HG03520 (cell line): ENCODE measurements at regions not wholly inside any gene's neighbourhood (a gene's known extent, or its start where the extent isn't known, plus 50 kb on each side); places are given as distances from the start of the nearest gene placed in this dataset.

Experiments used
- ATAC-seq: cut with Tn5 transposase; IDR thresholded peaks from one replicate; pipeline ENCODE4 v1.9.1; 2021; ENCODE audit warnings: mild to moderate bottlenecking, moderate library complexity; ENCODE audit not compliant: unreplicated experiment

GRCh38 chr10:78568620-78569019 is 500.1 kb upstream of the ZMIZ1 start:
- no peak for ATAC-seq

- no peak for ATAC-seq
These were observed 498.0 kb upstream of the ZMIZ1 start for GRCh38 chr10:78570633-78571235.

GRCh38 chr10:78571286-78571685 is 497.5 kb upstream of the ZMIZ1 start:
- ATAC-seq = no peak

- ATAC-seq = no peak
These were observed 496.9 kb upstream of the ZMIZ1 start for GRCh38 chr10:78571891-78572290.

- no peak for ATAC-seq
These were observed 496.2 kb upstream of the ZMIZ1 start for GRCh38 chr10:78572565-78572964.

GRCh38 chr10:78574547-78574946 is 494.2 kb upstream of the ZMIZ1 start:
- no peak for ATAC-seq

- ATAC-seq = no peak
These were observed 493.4 kb upstream of the ZMIZ1 start for GRCh38 chr10:78575400-78575799.

GRCh38 chr10:78576276-78576675 is 492.5 kb upstream of the ZMIZ1 start:
- ATAC-seq = no peak

- ATAC-seq = no peak
These were observed 491.1 kb upstream of the ZMIZ1 start for GRCh38 chr10:78577712-78578111.

- no peak for ATAC-seq
These were observed 489.8 kb upstream of the ZMIZ1 start for GRCh38 chr10:78578929-78579328.

- ATAC-seq = no peak
These were observed 489.2 kb upstream of the ZMIZ1 start for GRCh38 chr10:78579576-78579975.

GRCh38 chr10:78579995-78580394 is 488.8 kb upstream of the ZMIZ1 start:
- no peak for ATAC-seq

- no peak for ATAC-seq
These were observed 487.6 kb upstream of the ZMIZ1 start for GRCh38 chr10:78581133-78581694.

- no peak for ATAC-seq
These were observed 486.2 kb upstream of the ZMIZ1 start for GRCh38 chr10:78582540-78582939.

- ATAC-seq = no peak
These were observed 484.5 kb upstream of the ZMIZ1 start for GRCh38 chr10:78584266-78584665.

GRCh38 chr10:78584681-78585080 is 484.1 kb upstream of the ZMIZ1 start:
- ATAC-seq = no peak

- ATAC-seq = no peak
These were observed 482.8 kb upstream of the ZMIZ1 start for GRCh38 chr10:78585952-78586351.

- no peak for ATAC-seq
These were observed 480.5 kb upstream of the ZMIZ1 start for GRCh38 chr10:78588194-78588811.

- ATAC-seq = no peak
These were observed 479.1 kb upstream of the ZMIZ1 start for GRCh38 chr10:78589687-78590086.

- no peak for ATAC-seq
These were observed 477.7 kb upstream of the ZMIZ1 start for GRCh38 chr10:78591066-78591465.

- no peak for ATAC-seq
These were observed 474.1 kb upstream of the ZMIZ1 start for GRCh38 chr10:78594559-78595268.

GRCh38 chr10:78595269-78595619 is 473.5 kb upstream of the ZMIZ1 start:
- no peak for ATAC-seq
